Transverse colon (tissue), 4 donors: ENCODE measurements at regions not wholly inside any gene's neighbourhood (a gene's known extent, or its start where the extent isn't known, plus 50 kb on each side); places are given as distances from the start of the nearest gene placed in this dataset.

Source experiments
- DNase-seq: peaks from one replicate; pipeline ENCODE4 v3.0.0-alpha.2; 2019
- H3K27ac ChIP-seq, 4 donors: fragments of 200-600 bp; sonication (generic); 2 replicates each; pipeline ENCODE4 v1.5.1; 2016 to 2018; ENCODE audit warnings: inconsistent platforms in 4 of 4
- H3K27me3 ChIP-seq: fragments of 200-600 bp; sonication (generic); 2 replicates; pipeline ENCODE4 v1.5.1; 2017; ENCODE audit warnings: inconsistent platforms
- H3K36me3 ChIP-seq, 4 donors: fragments of 200-600 bp; sonication (generic); 2 replicates each; pipeline ENCODE4 v1.5.1; 2017 to 2019; ENCODE audit warnings: inconsistent platforms in 4 of 4
- H3K4me1 ChIP-seq, 4 donors: fragments of 200-600 bp; sonication (generic); 2 replicates each; pipeline ENCODE4 v1.5.1; 2017 to 2020; ENCODE audit warnings: inconsistent platforms in 4 of 4
- H3K4me3 ChIP-seq, 4 donors: fragments of 200-600 bp; sonication (generic); 1 replicate in 1 of 4; 2 replicates in 3 of 4; pipeline versions ENCODE4 v1.5.1 to v1.6.1; 2017 to 2019; ENCODE audit warnings: inconsistent platforms in 4 of 4
- H3K9me3 ChIP-seq, 2 donors: fragments of 200-600 bp; sonication (generic); 2 replicates each; pipeline ENCODE4 v1.5.1; 2017 to 2019; ENCODE audit warnings: inconsistent platforms in 2 of 2
- CTCF ChIP-seq, 5 experiments: fragments of 200-600 bp in 3 of 5; fragments of 450-650 bp in 2 of 5; sonication (generic) in 3 of 5; IDR thresholded peaks; 1 replicate in 2 of 5; 2 replicates in 3 of 5; pipeline ENCODE4 v1.5.1; 2016 to 2017; ENCODE audit warnings: antibody characterized with exemption in 5 of 5, inconsistent platforms in 3 of 5, mild to moderate bottlenecking in 2 of 5, moderate library complexity in 1 of 5
- EP300 ChIP-seq: sonication (generic); formaldehyde crosslinking; IDR thresholded peaks from one replicate; pipeline ENCODE4 v1.6.1; 2017; ENCODE audit warnings: antibody characterized with exemption, low read depth
- POLR2A ChIP-seq: fragments of 450-650 bp; IDR thresholded peaks from one replicate; pipeline ENCODE4 v1.6.1; 2016; ENCODE audit warnings: antibody characterized with exemption, mild to moderate bottlenecking, moderate library complexity
- POLR2AphosphoS5 ChIP-seq, 3 donors: sonication (generic); formaldehyde crosslinking; IDR thresholded peaks; one replicate each; pipeline ENCODE4 v1.6.1; 2016; ENCODE audit warnings: antibody characterized with exemption in 3 of 3
- WGBS, 2 donors: methylation state at CpG; one replicate each; pipeline ENCODE4 v1.1.5; 2018; ENCODE audit warnings: low coverage in 1 of 2; 5-methylcytosine and 5-hydroxymethylcytosine counted together
- in situ Hi-C, 4 donors: fragments of 200-750 bp; cut with MboI; loops; one replicate each; pipeline versions ENCODE4 v1.15.0 to v1.15.1; 2017; ENCODE audit warnings: low sequenced_read_pairs in 3 of 4, low pct_ligation_motif_present in 1 of 4, low pct_unique_long_range_greater_than_20kb in 1 of 4
- intact Hi-C: fragments of 100-400 bp; cut with DNase I; formaldehyde crosslinking; loops from one replicate; pipeline ENCODE4 v1.15.1; 2023; ENCODE audit warnings: low total_unique reads

- no peaks in the 10 kb centered on the region for H3K9me3 ChIP-seq
- no peak for DNase-seq
- H3K36me3 ChIP-seq, result no peaks in the 10 kb centered on the region
- no peak overlapping the region for H3K27ac ChIP-seq
- no peaks in the 10 kb centered on the region for H3K4me1 ChIP-seq
- intact Hi-C loops (no loop called here), in situ Hi-C loops (no loop called here)
- no peak overlapping the region for H3K4me3 ChIP-seq
- WGBS, 2 donors, result 43 to 60% methylated on average over 1 of the region's 1 CpG
- H3K27me3 ChIP-seq, result no peaks in the 10 kb centered on the region
- TF ChIP-seq CTCF (IDR thresholded peaks at IDR 0.05) (no peak), POLR2AphosphoS5 (IDR thresholded peaks at IDR 0.05) (no peak), POLR2A (no peak), EP300 (no peak)
Measured at GRCh38 chr7:24365606-24366005, 81.6 kb downstream of the NPY start.

GRCh38 chr7:24366876-24367275 is 82.9 kb downstream of the NPY start:
- no peak for DNase-seq
- H3K4me1 ChIP-seq, result no peaks in the 10 kb centered on the region
- H3K36me3 ChIP-seq, result no peaks in the 10 kb centered on the region
- H3K9me3 ChIP-seq, result no peaks in the 10 kb centered on the region
- no peak overlapping the region for H3K4me3 ChIP-seq
- H3K27ac ChIP-seq, result no peak overlapping the region
- TF ChIP-seq POLR2A (no peak), CTCF (IDR thresholded peaks at IDR 0.05) (no peak), POLR2AphosphoS5 (IDR thresholded peaks at IDR 0.05) (no peak), EP300 (no peak)
- in situ Hi-C loops, result no loop called here
- WGBS, 2 donors, result 75 to 76% methylated on average over 4 of the region's 4 CpGs
- intact Hi-C loops, result no loop called here
- H3K27me3 ChIP-seq, result no peaks in the 10 kb centered on the region

GRCh38 chr7:24368161-24368560 is 84.2 kb downstream of the NPY start:
- in situ Hi-C loops (no loop called here), intact Hi-C loops (no loop called here)
- H3K9me3 ChIP-seq, result no peaks in the 10 kb centered on the region
- WGBS, 2 donors, result 62 to 77% methylated on average over 2 of the region's 2 CpGs
- H3K27me3 ChIP-seq, result no peaks in the 10 kb centered on the region
- DNase-seq, result no peak
- no peak overlapping the region for H3K4me3 ChIP-seq
- H3K27ac ChIP-seq, result no peak overlapping the region
- no peaks in the 10 kb centered on the region for H3K36me3 ChIP-seq
- no peaks in the 10 kb centered on the region for H3K4me1 ChIP-seq
- TF ChIP-seq EP300, result no peak
- TF ChIP-seq POLR2A, result no peak
- no peak for TF ChIP-seq CTCF (IDR thresholded peaks at IDR 0.05)
- no peak for TF ChIP-seq POLR2AphosphoS5 (IDR thresholded peaks at IDR 0.05)

DNA sequence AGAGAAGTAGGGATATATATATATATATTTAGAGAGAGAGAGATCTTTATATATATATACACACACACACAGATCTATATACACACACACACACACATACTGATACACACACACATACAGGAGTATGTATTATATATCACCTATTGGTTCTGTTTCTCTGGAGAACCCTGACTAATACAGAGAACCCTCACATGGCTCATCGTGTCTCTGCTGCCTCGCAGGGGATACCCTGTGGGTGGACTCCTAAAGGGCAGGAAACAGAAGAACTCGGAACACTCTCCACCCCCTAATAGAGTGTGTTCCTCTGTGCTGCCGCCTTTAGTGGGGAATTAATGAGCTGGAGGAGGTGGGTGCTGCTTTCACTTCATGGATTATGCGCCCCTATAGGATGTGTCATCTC is 86.6 kb downstream of the NPY start:
- no peak for DNase-seq
- intact Hi-C loops (no loop called here), in situ Hi-C loops (no loop called here)
- H3K9me3 ChIP-seq, result no peaks in the 10 kb centered on the region
- 59% methylated on average over 5 of the region's 5 CpGs; no CpG with 5 or more reads in 1 of the 2 donors for WGBS, 2 donors
- no peak overlapping the region for H3K4me3 ChIP-seq
- TF ChIP-seq EP300 (no peak), CTCF (IDR thresholded peaks at IDR 0.05) (no peak), POLR2A (no peak), POLR2AphosphoS5 (IDR thresholded peaks at IDR 0.05) (no peak)
- no peak overlapping the region for H3K27ac ChIP-seq
- no peaks in the 10 kb centered on the region for H3K27me3 ChIP-seq
- H3K4me1 ChIP-seq, result no peaks in the 10 kb centered on the region
- H3K36me3 ChIP-seq, result no peaks in the 10 kb centered on the region
